Immature natural killer cell (primary cell): ENCODE measurements at regions not wholly inside any gene's neighbourhood (a gene's known extent, or its start where the extent isn't known, plus 50 kb on each side); places are given as distances from the start of the nearest gene placed in this dataset.

Experiments used
- DNase-seq, 3 donors: peaks; one replicate each; pipeline ENCODE4 v3.0.0; 2022; ENCODE audit warnings: mixed read lengths in 1 of 3
- H3K27ac Mint-ChIP-seq, 6 donors: one replicate each; pipeline ENCODE4 v1.8.0; 2020; ENCODE audit warnings: mixed read lengths in 6 of 6, mild to moderate bottlenecking in 5 of 6, inconsistent platforms in 4 of 6, moderate library complexity in 3 of 6
- H3K27me3 Mint-ChIP-seq, 3 donors: one replicate each; pipeline ENCODE4 v1.8.0; 2020 to 2021; ENCODE audit warnings: low read depth in 3 of 3, mild to moderate bottlenecking in 3 of 3, mixed read lengths in 3 of 3, moderate library complexity in 3 of 3, inconsistent platforms in 1 of 3
- H3K36me3 Mint-ChIP-seq, 3 donors: one replicate each; pipeline ENCODE4 v1.8.0; 2020; ENCODE audit warnings: mixed read lengths in 3 of 3, inconsistent platforms in 2 of 3, mild to moderate bottlenecking in 2 of 3
- H3K4me1 Mint-ChIP-seq, 2 donors: one replicate each; pipeline ENCODE4 v1.8.0; 2020; ENCODE audit warnings: inconsistent platforms in 2 of 2, mild to moderate bottlenecking in 2 of 2, mixed read lengths in 2 of 2, moderate library complexity in 1 of 2
- H3K4me3 Mint-ChIP-seq, 5 donors: one replicate each; pipeline ENCODE4 v1.8.0; 2020; ENCODE audit warnings: mild to moderate bottlenecking in 5 of 5, mixed read lengths in 5 of 5, inconsistent platforms in 3 of 5, moderate library complexity in 3 of 5
- H3K9me3 Mint-ChIP-seq, 6 donors: one replicate each; pipeline ENCODE4 v1.8.0; 2020; ENCODE audit warnings: mild to moderate bottlenecking in 6 of 6, mixed read lengths in 6 of 6, inconsistent platforms in 4 of 6, moderate library complexity in 3 of 6

DNA sequence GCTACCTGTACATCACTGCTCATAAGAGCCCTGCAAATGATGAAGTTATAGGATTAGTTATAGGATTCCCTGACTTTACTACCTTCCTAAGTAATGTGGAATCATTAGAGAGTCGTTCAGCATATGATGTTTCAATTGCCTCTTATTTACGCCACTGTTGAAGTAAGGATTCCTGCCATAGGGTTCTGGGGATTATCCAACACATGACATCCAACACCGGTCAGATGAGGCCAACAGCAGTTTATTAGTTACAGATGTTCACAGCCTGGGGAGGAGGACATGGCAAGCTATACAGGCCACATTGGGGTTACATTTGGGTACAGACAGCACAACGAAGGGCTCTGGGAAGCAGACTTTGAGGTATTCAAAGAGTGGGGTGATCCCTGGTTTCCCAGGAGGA, 134.1 kb upstream of the MC4R start:
- Mint-ChIP-seq H3K36me3 (no peaks in the 10 kb centered on the region), H3K27me3 (peaks cover 0 to 2% (median 0%) of the 10 kb centered on the region in 3 donors)

DNA sequence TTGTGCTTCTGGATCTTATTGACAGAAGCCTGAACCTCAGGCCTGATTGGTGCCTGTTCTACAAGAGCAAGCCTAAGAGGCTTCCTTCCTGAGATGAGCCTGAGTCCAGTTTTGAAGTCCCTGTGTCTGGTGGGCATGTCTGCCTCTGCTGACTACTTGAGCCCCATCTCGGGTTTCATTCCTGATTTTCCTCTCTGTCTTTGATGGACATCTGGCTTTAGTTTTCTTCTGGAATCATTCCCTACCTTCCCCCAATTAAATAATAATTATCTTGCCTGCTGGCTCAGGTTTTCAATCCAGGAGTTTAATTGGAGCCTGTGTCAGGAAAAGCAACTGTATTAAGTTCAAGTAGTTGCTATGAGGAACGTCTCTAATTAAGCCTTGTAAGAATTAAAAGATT, 135.5 kb upstream of the MC4R start:
- no peak for DNase-seq
- Mint-ChIP-seq H3K27ac (no peak overlapping the region), H3K4me3 (no peak overlapping the region), H3K4me1 (no peaks in the 10 kb centered on the region), H3K36me3 (no peaks in the 10 kb centered on the region), H3K9me3 (peaks cover 0 to 11% (median 6%) of the 10 kb centered on the region in 6 donors), H3K27me3 (peaks cover 0 to 2% (median 0%) of the 10 kb centered on the region in 3 donors)

More for the DNA sequence above, 134.1 kb upstream of the MC4R start:
- Mint-ChIP-seq H3K4me3 (no peak overlapping the region), H3K9me3 (peaks cover 0 to 11% (median 6%) of the 10 kb centered on the region in 6 donors), H3K27ac (no peak overlapping the region), H3K4me1 (no peaks in the 10 kb centered on the region)
- no peak for DNase-seq

DNA sequence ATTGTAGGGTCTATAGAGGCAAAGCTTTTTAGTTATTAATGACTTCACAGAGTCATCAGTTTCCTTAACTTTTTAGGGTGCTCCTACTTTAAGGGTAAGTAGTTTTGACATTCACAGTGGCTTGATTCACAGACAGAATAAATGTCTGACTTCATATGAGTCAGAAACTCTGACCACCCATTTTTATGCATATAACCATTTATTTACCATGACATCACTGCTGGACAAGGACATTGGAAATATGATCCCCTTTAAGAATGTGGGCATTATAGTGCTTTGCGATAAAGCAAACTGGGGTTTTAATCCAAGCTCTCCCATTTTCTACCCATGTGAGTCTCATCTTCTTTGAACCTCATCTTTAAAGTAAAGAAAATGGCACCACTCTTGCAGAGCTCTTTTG, 162.0 kb upstream of the MC4R start:
- peaks cover 0 to 2% (median 0%) of the 10 kb centered on the region in 3 donors for H3K27me3 Mint-ChIP-seq
- H3K27ac Mint-ChIP-seq, result no peak overlapping the region
- H3K9me3 Mint-ChIP-seq, result peaks cover 0 to 6% (median 0%) of the 10 kb centered on the region in 6 donors
- no peak for DNase-seq
- no peaks in the 10 kb centered on the region for H3K36me3 Mint-ChIP-seq
- no peak overlapping the region for H3K4me3 Mint-ChIP-seq
- H3K4me1 Mint-ChIP-seq, result no peaks in the 10 kb centered on the region

DNA sequence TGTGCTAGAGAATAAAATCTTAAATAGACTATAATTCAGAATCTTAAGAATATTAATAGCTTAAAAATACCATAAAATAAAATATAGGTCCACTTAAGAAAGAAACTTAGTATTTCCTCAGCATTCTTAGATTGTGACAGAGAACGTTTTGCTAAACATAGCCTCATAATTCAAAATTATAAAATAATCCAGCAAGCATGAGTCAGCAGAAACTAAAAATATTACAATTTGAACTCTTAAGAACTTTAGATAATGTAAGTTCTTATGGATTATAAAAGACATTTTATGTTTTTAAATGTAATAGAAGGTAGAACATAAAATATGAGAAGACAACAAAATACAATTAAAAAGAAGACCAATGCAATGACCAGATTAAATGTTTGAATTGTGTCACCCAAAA, 164.5 kb upstream of the MC4R start:
- Mint-ChIP-seq H3K4me3 (no peak overlapping the region), H3K27me3 (no peaks in the 10 kb centered on the region), H3K4me1 (no peaks in the 10 kb centered on the region), H3K36me3 (no peaks in the 10 kb centered on the region), H3K27ac (no peak overlapping the region), H3K9me3 (peaks cover 0 to 6% (median 0%) of the 10 kb centered on the region in 6 donors)
- no peak for DNase-seq

DNA sequence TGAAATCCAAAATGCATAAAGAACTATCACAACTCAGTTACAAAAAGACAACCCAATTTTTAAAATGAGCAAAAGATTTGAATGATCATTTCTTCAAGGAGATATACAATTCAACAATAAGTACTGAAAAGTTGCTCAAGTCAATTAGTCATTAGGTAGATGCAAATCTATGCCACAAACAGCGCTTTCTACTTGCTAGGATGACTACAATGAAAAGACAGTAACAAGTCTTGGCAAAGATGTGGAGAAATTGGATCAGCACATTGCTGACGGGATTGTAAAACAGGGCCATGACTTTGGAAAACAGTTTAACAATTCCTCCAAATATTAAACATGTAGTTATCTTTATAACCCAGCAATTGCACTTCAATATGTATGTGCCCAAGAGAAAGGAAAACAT, 166.3 kb upstream of the MC4R start:
- Mint-ChIP-seq H3K27ac (no peak overlapping the region), H3K9me3 (peaks cover 0 to 11% (median 2%) of the 10 kb centered on the region in 6 donors), H3K4me3 (no peak overlapping the region), H3K36me3 (no peaks in the 10 kb centered on the region), H3K4me1 (no peaks in the 10 kb centered on the region), H3K27me3 (peaks cover 0 to 2% (median 0%) of the 10 kb centered on the region in 3 donors)
- no peak for DNase-seq

DNA sequence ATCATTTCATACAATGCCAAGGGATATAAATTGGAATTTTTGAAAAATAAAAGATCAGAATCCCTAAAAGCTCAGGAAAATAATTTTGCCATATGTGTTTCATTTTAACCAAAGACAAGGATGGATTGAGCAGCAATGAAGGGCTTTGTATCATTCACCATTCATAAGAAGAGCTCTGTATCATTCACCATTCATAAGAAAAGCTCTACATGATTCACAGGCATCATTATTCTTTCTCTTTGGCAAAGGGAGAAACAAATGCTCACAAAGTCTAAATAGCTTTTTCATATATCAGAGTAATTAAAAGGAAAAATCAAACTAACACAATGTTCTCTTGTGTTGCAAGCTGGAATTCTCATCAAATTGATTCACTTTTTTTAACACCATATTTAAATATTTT, 169.1 kb upstream of the MC4R start:
- H3K27me3 Mint-ChIP-seq, result peaks cover 0 to 2% (median 1%) of the 10 kb centered on the region in 3 donors
- no peak for DNase-seq
- H3K4me1 Mint-ChIP-seq, result no peaks in the 10 kb centered on the region
- H3K36me3 Mint-ChIP-seq, result no peaks in the 10 kb centered on the region
- peaks cover 0 to 11% (median 2%) of the 10 kb centered on the region in 6 donors for H3K9me3 Mint-ChIP-seq
- H3K4me3 Mint-ChIP-seq, result no peak overlapping the region
- no peak overlapping the region for H3K27ac Mint-ChIP-seq

DNA sequence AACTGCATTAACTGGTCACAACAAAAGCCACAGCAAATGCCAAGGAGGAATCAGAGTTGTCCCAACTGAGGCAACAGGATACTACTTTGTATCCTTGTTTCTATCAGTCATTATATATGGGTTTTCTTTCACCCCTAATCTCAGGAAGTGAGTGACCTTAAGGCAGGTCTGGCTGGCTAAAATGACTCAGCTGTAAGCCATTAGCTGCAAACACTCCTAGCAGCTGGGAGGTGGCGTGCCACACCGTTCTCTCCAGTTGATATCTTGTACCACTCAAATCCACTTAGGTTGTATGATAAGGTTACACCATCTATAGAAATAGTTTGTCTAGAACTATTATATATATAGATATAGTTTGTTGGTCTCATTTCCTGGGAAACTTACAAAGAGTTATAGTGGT, 171.1 kb upstream of the MC4R start:
- DNase-seq, result no peak
- Mint-ChIP-seq H3K27me3 (peaks cover 0 to 2% (median 1%) of the 10 kb centered on the region in 3 donors), H3K4me3 (no peak overlapping the region), H3K27ac (no peak overlapping the region), H3K36me3 (no peaks in the 10 kb centered on the region), H3K9me3 (peaks cover 0 to 11% (median 2%) of the 10 kb centered on the region in 6 donors), H3K4me1 (no peaks in the 10 kb centered on the region)

DNA sequence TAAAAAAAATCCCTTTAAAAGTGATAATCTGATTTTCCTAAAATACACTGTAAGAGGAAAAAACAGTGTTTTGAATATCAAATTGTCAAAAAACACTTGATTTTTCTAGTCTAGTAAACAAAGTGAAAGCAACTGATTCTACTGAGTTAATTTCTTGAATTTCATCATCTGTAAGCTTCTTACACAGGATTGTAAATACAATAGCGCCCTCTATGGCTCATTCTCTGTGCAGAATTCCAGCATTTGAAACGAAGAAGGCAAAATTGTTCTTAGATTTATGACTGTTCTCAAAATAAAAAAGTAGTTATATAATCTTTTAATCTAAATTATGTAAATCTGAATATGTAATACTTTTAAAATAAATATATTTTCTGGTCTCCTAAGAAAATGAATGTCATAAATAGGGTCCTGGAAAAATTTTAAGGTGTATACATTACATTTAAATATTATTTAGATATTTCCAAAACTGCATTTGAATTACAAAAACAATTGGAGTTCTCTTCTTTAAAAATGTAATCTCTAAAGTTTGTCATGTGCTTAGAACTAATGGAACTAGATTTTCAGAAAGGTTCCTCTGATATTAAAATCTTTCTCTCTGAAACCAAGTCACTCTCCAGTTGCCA, 176.9 kb upstream of the MC4R start:
- Mint-ChIP-seq H3K9me3 (peaks cover 0 to 5% (median 0%) of the 10 kb centered on the region in 6 donors), H3K27me3 (peaks cover 0 to 1% (median 0%) of the 10 kb centered on the region in 3 donors), H3K4me3 (no peak overlapping the region), H3K27ac (no peak overlapping the region), H3K36me3 (no peaks in the 10 kb centered on the region), H3K4me1 (no peaks in the 10 kb centered on the region)
- no peak for DNase-seq

DNA sequence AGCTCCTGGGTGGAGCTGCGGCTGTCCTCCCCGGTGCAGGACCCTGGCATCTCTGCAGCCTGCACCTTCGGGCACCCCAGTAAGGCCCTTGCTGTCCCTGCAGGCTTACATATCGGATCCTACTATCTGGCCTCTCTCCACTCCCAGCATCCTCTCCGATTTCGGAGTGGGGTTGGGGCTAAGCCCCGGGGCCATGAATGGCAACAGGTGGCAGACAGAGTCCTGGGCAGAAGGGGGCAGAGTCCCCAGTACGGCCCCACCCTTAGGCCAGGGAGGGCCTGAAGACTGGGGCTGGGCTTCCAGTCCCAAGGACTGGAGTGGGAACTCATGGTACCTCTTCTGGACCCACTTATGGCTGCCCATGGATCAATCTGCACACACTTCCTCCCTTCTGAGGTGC, 180.4 kb upstream of the MC4R start:
- Mint-ChIP-seq H3K4me3 (no peak overlapping the region), H3K27me3 (no peaks in the 10 kb centered on the region), H3K27ac (no peak overlapping the region), H3K9me3 (peaks cover 0 to 8% (median 0%) of the 10 kb centered on the region in 6 donors), H3K36me3 (no peaks in the 10 kb centered on the region), H3K4me1 (no peaks in the 10 kb centered on the region)
- DNase-seq, result no peak

DNA sequence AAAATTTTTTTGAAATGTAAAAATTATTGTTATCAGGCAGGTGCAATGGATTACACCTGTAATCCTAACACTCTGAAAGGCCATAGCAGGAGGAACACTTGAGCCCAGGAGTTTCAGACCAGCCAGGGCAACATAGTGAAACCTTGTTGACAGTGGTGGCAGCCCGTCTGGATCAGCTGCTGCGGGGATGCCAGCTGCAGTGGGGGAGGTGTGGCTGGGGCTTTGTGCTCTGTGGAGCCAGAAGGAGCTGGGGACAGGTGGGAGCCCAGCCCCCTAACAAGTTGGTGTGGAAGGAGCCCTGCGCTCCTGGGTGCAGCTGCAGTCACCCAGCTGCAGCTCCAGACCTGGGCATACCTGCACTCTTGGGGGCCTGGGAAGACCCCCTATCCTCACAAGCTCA, 182.4 kb upstream of the MC4R start:
- H3K27me3 Mint-ChIP-seq, result no peaks in the 10 kb centered on the region
- peaks cover 0 to 8% (median 0%) of the 10 kb centered on the region in 6 donors for H3K9me3 Mint-ChIP-seq
- no peaks in the 10 kb centered on the region for H3K4me1 Mint-ChIP-seq
- no peak overlapping the region for H3K27ac Mint-ChIP-seq
- no peaks in the 10 kb centered on the region for H3K36me3 Mint-ChIP-seq
- DNase-seq, result no peak
- no peak overlapping the region for H3K4me3 Mint-ChIP-seq

DNA sequence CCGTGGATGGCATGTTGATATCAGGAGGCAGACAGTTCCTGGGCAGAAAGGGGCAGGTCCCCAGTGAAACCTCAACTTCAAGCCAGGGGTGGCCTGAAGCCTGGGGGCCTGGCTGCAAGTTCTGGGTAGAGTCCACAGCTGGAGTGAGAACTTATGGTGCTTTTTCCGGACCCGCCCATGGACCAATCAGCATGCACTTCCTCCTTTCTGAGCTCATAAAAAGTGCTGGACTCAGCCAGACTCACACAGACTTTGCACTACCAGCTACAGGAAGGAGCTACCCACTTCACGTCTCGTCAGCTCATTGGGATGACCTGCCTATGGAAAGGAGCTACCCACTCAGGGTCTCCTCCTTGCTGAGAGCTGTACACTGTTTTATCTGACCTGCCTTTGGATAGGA, 183.1 kb upstream of the MC4R start:
- Mint-ChIP-seq H3K4me1 (no peaks in the 10 kb centered on the region), H3K27me3 (no peaks in the 10 kb centered on the region), H3K9me3 (peaks cover 0 to 8% (median 0%) of the 10 kb centered on the region in 6 donors), H3K27ac (no peak overlapping the region), H3K4me3 (no peak overlapping the region), H3K36me3 (no peaks in the 10 kb centered on the region)
- no peak for DNase-seq

DNA sequence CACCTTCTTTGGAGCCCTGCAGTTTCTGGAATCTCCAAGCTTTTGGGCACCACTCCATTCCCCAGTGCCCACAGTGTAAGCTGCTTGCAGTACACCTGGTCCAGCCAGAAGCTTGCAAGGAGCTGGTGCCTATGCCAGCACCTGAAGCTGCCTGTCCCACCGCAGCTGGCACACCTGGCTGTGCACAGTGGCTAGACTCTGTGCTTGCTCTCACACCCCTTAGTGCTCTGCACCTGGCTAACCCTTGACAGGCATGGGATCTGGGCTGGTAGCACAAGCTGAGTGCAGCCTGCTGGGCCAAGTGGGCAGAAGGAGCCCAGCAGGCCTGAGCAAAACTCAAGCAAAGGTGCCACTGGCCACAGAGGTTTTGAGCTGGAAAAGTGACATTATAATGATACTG, 183.8 kb upstream of the MC4R start:
- Mint-ChIP-seq H3K27ac (no peak overlapping the region), H3K27me3 (no peaks in the 10 kb centered on the region), H3K4me3 (no peak overlapping the region), H3K4me1 (no peaks in the 10 kb centered on the region), H3K36me3 (no peaks in the 10 kb centered on the region), H3K9me3 (peaks cover 0 to 8% (median 2%) of the 10 kb centered on the region in 6 donors)
- DNase-seq, result no peak

DNA sequence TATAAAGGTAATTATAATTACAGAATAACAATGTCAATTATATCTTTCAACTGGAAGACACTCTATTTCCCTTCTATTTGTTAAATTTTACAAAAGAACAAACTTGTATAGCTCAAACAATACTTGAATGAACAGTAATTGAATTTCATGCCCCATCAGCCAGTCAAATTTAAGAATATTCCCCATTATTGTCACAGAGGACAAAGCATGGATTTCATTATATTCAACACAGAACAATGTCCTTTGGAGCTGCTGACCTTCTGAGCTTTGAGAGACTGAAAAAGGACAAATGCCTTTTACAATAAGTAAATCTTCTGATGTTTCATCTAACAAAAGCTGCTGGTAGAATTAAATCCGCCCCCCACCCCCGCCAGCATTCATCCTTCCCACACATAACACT, 187.5 kb upstream of the MC4R start:
- Mint-ChIP-seq H3K36me3 (no peaks in the 10 kb centered on the region), H3K27me3 (no peaks in the 10 kb centered on the region), H3K4me1 (no peaks in the 10 kb centered on the region), H3K9me3 (peaks cover 0 to 7% (median 3%) of the 10 kb centered on the region in 6 donors), H3K27ac (no peak overlapping the region), H3K4me3 (no peak overlapping the region)
- no peak for DNase-seq

DNA sequence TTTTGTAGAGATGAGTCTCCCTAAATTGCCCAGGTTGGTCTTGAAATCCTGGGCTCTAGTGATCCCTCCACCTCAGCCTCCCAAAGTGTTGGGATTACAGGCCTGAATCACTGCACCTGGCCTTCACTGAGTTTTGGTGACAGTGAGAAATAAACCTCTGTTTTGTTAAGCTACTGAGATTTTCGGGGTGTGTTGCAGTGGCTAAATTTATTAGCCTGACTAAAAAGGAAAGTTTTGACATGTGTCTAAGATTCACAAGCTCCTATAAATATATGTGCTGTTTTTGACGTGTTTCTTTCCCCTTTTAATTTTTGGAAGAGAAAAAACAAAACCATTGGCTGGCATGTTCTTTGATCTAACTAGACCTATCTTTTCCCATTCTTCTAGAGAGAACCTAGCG, 190.5 kb upstream of the MC4R start:
- Mint-ChIP-seq H3K27ac (no peak overlapping the region), H3K27me3 (no peaks in the 10 kb centered on the region), H3K9me3 (peaks cover 0 to 10% (median 2%) of the 10 kb centered on the region in 6 donors), H3K4me1 (no peaks in the 10 kb centered on the region), H3K4me3 (no peak overlapping the region), H3K36me3 (no peaks in the 10 kb centered on the region)
- DNase-seq, result no peak

DNA sequence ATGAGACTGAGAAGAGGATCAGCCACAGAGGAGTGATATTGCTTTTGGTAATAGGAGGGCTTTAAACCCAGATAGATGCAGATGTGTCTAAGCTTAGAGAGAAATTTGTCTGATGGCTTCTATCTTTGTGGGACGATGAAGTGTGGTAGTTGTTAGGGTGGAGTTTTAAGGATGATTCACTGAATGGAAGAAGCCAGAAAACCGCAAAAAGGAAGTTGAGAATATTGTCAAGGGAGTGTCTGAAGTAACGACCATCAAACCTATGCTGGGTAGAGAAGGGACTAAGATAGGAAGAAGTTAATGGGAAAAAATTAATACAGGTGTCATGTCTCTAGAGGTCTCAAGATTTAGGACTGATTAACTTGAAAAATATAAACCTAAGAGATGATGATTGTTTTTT, 195.6 kb upstream of the MC4R start:
- Mint-ChIP-seq H3K27ac (no peak overlapping the region), H3K36me3 (no peaks in the 10 kb centered on the region), H3K27me3 (peaks cover 0 to 3% (median 0%) of the 10 kb centered on the region in 3 donors), H3K4me1 (no peaks in the 10 kb centered on the region), H3K4me3 (no peak overlapping the region), H3K9me3 (peaks cover 0 to 16% (median 3%) of the 10 kb centered on the region in 6 donors)
- DNase-seq, result no peak
